Gastroesophageal sphincter (tissue), 4 donors: ENCODE measurements at regions not wholly inside any gene's neighbourhood (a gene's known extent, or its start where the extent isn't known, plus 50 kb on each side); places are given as distances from the start of the nearest gene placed in this dataset.

Source experiments
- ATAC-seq: fragments of 150-250 bp; one replicate; pipeline ENCODE4 v1.9.1; 2016; ENCODE audit warnings: mild to moderate bottlenecking, moderate library complexity
- H3K27ac ChIP-seq, 4 donors: fragments of 200-600 bp; sonication (generic) in 3 of 4; 1 replicate in 3 of 4; 2 replicates in 1 of 4; pipeline ENCODE4 v1.5.1; 2016 to 2019
- H3K27me3 ChIP-seq: fragments of 200-600 bp; sonication (generic); one replicate; pipeline ENCODE4 v1.5.1; 2019
- H3K36me3 ChIP-seq, 2 donors: fragments of 200-600 bp; sonication (generic); one replicate each; pipeline ENCODE4 v1.5.1; 2019; ENCODE audit warnings: control low read depth in 1 of 2
- H3K4me1 ChIP-seq, 3 donors: fragments of 200-600 bp; sonication (generic); 1 replicate in 2 of 3; 2 replicates in 1 of 3; pipeline ENCODE4 v1.5.1; 2016 to 2019; ENCODE audit warnings: control low read depth in 2 of 3
- H3K4me3 ChIP-seq, 2 donors: fragments of 200-600 bp; sonication (generic); one replicate each; pipeline ENCODE4 v1.5.1; 2019; ENCODE audit warnings: mild to moderate bottlenecking in 1 of 2, moderate library complexity in 1 of 2
- H3K9me3 ChIP-seq, 3 donors: fragments of 200-600 bp; sonication (generic); one replicate each; pipeline ENCODE4 v1.5.1; 2017 to 2019; ENCODE audit warnings: control low read depth in 2 of 3
- EP300 ChIP-seq: sonication (generic); formaldehyde crosslinking; IDR thresholded peaks from one replicate; pipeline ENCODE4 v1.6.1; 2017; ENCODE audit warnings: antibody characterized with exemption, mild to moderate bottlenecking
- POLR2A ChIP-seq, 2 donors: fragments of 450-650 bp; IDR thresholded peaks; one replicate each; pipeline ENCODE4 v1.6.1; 2017; ENCODE audit warnings: antibody characterized with exemption in 2 of 2, mild to moderate bottlenecking in 2 of 2, moderate library complexity in 1 of 2
- POLR2AphosphoS5 ChIP-seq: sonication (generic); formaldehyde crosslinking; IDR thresholded peaks from one replicate; pipeline ENCODE4 v1.6.1; 2017; ENCODE audit warnings: antibody characterized with exemption
- WGBS, 2 donors: methylation state at CpG; one replicate each; pipeline ENCODE4 v1.1.5; 2018; ENCODE audit warnings: low coverage in 1 of 2; 5-methylcytosine and 5-hydroxymethylcytosine counted together
- TF ChIP-seq, protein P1 (sequence below), 4 experiments: fragments of 200-600 bp in 2 of 4; fragments of 450-650 bp in 2 of 4; sonication (generic) in 1 of 4; IDR thresholded peaks; one replicate each; pipeline ENCODE4 v1.5.1; 2017 to 2019; ENCODE audit warnings: antibody characterized with exemption in 4 of 4, mild to moderate bottlenecking in 2 of 4, moderate library complexity in 2 of 4

GRCh38 chr18:47469576-47469975 lies 218.1 kb upstream of the SKOR2 start:
- no peak for ATAC-seq
- Histone ChIP-seq H3K4me3 (no peak overlapping the region), H3K36me3 (no peaks in the 10 kb centered on the region), H3K4me1 (no peaks in the 10 kb centered on the region), H3K9me3 (no peaks in the 10 kb centered on the region), H3K27me3 (peaks cover 13% of the 10 kb centered on the region), H3K27ac (no peak overlapping the region)
- WGBS, 2 donors: 54 to 67% methylated on average over 1 to 2 of the region's 2 CpGs
- TF ChIP-seq POLR2AphosphoS5 (no peak), EP300 (no peak), POLR2A (IDR thresholded peaks at IDR 0.05) (no peak)
- TF ChIP-seq, protein P1, sequence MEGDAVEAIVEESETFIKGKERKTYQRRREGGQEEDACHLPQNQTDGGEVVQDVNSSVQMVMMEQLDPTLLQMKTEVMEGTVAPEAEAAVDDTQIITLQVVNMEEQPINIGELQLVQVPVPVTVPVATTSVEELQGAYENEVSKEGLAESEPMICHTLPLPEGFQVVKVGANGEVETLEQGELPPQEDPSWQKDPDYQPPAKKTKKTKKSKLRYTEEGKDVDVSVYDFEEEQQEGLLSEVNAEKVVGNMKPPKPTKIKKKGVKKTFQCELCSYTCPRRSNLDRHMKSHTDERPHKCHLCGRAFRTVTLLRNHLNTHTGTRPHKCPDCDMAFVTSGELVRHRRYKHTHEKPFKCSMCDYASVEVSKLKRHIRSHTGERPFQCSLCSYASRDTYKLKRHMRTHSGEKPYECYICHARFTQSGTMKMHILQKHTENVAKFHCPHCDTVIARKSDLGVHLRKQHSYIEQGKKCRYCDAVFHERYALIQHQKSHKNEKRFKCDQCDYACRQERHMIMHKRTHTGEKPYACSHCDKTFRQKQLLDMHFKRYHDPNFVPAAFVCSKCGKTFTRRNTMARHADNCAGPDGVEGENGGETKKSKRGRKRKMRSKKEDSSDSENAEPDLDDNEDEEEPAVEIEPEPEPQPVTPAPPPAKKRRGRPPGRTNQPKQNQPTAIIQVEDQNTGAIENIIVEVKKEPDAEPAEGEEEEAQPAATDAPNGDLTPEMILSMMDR (IDR thresholded peaks at IDR 0.05): no peak

DNA sequence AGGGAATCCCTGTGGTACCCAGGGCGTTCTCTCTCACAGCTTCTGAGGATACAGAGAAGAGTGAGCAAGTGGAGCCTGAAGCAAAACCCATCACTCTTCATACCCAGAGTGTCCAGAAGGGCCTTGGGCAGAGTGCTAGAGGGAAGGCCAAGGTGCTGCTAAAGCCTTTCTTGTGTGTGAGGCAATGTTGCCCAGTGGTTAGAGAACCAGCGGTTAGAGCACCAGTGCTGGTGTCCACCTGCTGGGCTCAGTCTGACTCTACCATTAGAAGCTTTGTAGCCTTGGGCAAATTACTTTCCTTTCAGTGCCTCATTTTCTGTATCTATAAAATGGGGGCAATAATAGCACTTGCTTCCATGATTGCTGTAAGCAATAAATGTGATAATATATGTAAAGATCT lies 210.5 kb upstream of the SKOR2 start:
- H3K27me3 ChIP-seq: peaks cover 6% of the 10 kb centered on the region
- no peaks in the 10 kb centered on the region for H3K9me3 ChIP-seq
- no peak overlapping the region for H3K27ac ChIP-seq
- 83 to 100% methylated on average over 1 of the region's 2 CpGs for WGBS, 2 donors
- H3K36me3 ChIP-seq: no peaks in the 10 kb centered on the region
- no peaks in the 10 kb centered on the region for H3K4me1 ChIP-seq
- H3K4me3 ChIP-seq: no peak overlapping the region
- TF ChIP-seq POLR2AphosphoS5: no peak
- TF ChIP-seq POLR2A (IDR thresholded peaks at IDR 0.05): no peak
- TF ChIP-seq, protein P1 (IDR thresholded peaks at IDR 0.05): no peak
- no peak for TF ChIP-seq EP300
- no peak for ATAC-seq

GRCh38 chr18:47461406-47461948 lies 210.0 kb upstream of the SKOR2 start:
- Histone ChIP-seq H3K4me3 (no peak overlapping the region), H3K27me3 (peaks cover 6% of the 10 kb centered on the region), H3K4me1 (no peaks in the 10 kb centered on the region), H3K36me3 (no peaks in the 10 kb centered on the region), H3K9me3 (no peaks in the 10 kb centered on the region), H3K27ac (no peak overlapping the region)
- WGBS, 2 donors: 64 to 71% methylated on average over 2 to 5 of the region's 6 CpGs
- ATAC-seq: no peak
- TF ChIP-seq, protein P1 (IDR thresholded peaks at IDR 0.05): no peak
- TF ChIP-seq POLR2AphosphoS5: no peak
- TF ChIP-seq EP300: no peak
- TF ChIP-seq POLR2A (IDR thresholded peaks at IDR 0.05): no peak

DNA sequence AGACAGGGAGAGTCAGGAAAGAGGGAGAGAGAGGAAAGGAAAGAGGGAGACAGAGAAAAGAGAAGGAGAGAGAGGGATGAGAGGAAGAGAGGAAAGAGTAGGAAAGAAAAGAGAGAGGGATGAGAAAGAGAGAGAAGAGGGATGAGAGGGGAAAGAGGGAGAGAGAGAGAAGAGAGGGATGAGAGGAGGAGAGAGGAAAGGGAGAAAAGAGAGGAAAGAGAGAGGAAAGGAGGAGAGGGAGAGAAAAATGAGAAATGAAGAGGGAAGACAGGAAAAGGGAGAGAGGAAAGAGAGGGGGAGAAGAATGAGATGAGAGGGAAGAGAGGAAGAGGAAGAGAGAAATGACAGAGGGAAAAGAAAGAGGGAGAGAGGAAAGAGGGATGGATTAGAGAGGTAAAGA lies 207.0 kb upstream of the SKOR2 start:
- no peak for TF ChIP-seq POLR2AphosphoS5
- TF ChIP-seq EP300: no peak
- no peak for TF ChIP-seq POLR2A (IDR thresholded peaks at IDR 0.05)
- TF ChIP-seq, protein P1 (IDR thresholded peaks at IDR 0.05): no peak
- Histone ChIP-seq H3K27ac (no peak overlapping the region), H3K27me3 (peaks cover 15% of the 10 kb centered on the region), H3K9me3 (no peaks in the 10 kb centered on the region), H3K36me3 (no peaks in the 10 kb centered on the region), H3K4me3 (no peak overlapping the region), H3K4me1 (no peaks in the 10 kb centered on the region)
- ATAC-seq: no peak

GRCh38 chr18:47457614-47458013 lies 206.2 kb upstream of the SKOR2 start:
- Histone ChIP-seq H3K9me3 (no peaks in the 10 kb centered on the region), H3K4me1 (no peaks in the 10 kb centered on the region), H3K4me3 (no peak overlapping the region), H3K27ac (no peak overlapping the region), H3K27me3 (peaks cover 15% of the 10 kb centered on the region), H3K36me3 (no peaks in the 10 kb centered on the region)
- WGBS, 2 donors: 46 to 83% methylated on average over 1 of the region's 1 CpG
- ATAC-seq: no peak
- no peak for TF ChIP-seq POLR2AphosphoS5
